ENCODE measurements at regions not wholly inside any gene's neighbourhood (a gene's known extent, or its start where the extent isn't known, plus 50 kb on each side); places are given as distances from the start of the nearest gene placed in this dataset.
"Not testable (repeated sequence)": the region's sequence is repeated elsewhere in the genome, so short reads cannot be mapped to it uniquely, and the experiment has no call there.

DNA sequence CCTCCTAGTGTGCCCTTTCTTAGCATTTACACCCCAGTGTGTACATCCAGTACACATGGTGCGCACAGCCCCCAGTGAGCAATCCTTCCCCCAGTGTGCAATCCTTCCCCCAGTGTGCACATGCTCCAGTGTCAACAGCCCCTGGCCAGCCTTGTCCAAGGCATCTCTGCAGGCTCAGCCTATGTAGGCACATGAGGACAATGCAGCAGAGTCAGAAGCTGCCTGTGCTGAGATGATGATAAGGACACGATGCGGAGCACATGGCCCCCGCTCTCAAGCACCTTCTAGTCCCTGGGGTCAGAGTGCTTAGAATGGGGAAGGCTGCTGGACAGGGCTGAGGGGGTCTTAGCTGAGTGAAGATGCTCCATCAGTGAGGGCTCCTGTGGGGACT, 69.8 kb downstream of the GADD45G start:
- no peak for DNase-seq (ENCODE audit: low read depth)

DNA sequence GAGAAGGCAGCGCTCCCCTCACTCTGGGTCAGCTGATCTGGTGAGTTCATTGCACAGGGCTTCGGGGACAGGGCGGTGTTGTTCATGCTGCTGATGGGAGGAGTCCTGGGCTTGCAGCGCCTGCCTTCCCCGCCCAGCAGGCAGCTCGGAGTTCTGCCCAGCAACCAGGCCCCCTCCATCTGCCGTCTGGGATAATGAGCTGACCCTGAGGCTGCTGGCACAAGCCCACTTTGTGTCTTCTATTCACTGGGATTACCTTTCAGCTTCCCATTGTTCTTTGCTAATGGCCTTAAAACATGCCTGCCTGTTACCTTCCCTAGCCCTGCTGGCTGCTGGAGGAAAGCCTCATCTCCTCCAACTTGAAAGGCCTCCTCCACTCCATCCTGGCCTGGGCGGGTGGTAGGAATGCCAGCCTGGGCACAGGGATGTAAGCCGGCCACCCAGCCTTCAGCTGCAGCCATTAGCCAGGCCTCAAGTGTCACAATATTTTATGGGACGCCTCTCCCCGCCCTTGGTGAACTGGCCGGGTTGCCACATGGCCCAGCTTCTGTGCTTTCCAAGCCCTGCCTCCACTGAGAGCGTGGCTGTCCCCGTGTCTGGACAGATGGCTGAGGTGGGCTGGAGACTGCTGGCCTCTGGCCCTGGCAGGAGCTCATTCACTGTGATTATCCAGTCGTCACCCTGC, 70.4 kb downstream of the GADD45G start:
- no peak for DNase-seq (ENCODE audit: low read depth)

DNA sequence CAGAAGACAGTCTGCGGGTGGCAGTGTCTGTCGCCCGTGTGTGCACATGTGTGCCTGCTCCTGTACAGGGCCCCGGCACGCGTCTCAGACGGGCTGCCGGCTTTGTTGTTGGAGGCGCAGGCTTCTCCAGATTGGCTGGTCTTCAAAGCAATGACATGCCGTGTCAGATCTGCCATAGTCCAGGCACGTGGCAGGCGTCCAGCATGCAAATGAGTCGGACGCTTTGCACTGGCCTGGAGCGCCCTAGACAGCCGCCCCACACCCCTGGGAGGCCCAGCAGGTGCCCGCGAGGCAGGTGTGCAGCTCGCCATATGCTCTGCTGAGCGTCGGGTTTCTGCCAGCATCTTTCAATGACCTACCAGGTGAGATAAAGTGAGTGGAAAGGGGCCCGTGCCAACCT, 71.5 kb downstream of the GADD45G start:
- no peak for DNase-seq (ENCODE audit: low read depth)

GRCh38 chr9:89677702-89678395, 73.0 kb downstream of the GADD45G start:
- DNase-seq (ENCODE audit: low read depth), result no peak

GRCh38 chr9:89678396-89679015, 73.7 kb downstream of the GADD45G start:
- DNase-seq (ENCODE audit: low read depth), result no peak

GRCh38 chr9:89679016-89679415, 74.2 kb downstream of the GADD45G start:
- no peak for DNase-seq (ENCODE audit: low read depth)

DNA sequence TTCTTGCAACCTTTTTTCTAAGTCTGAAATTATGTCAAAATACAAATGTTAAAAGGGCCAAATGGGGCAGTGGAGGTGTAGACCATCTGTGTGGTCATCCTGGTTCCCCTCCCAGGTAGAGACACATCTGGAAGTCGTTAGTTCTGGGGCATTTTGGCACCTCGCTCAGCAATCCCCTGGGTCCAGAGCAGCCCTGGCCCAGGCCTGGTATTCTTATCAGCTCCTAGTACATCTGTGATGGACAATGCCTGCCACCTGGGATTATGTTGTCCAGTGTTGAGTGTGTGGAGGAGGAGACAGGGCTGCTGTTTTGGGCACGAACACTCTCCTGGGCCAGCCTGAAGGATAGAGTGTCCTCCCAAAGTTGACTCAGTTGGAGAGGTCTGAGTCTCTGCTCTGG, 74.8 kb downstream of the GADD45G start:
- no peak for DNase-seq (ENCODE audit: low read depth)

GRCh38 chr9:89680547-89681467, 76.0 kb downstream of the GADD45G start:
- DNase-seq (ENCODE audit: low read depth), result no peak

- not testable (repeated sequence) for DNase-seq (ENCODE audit: low read depth)
These were observed 76.7 kb downstream of the GADD45G start for GRCh38 chr9:89681468-89681859.

DNA sequence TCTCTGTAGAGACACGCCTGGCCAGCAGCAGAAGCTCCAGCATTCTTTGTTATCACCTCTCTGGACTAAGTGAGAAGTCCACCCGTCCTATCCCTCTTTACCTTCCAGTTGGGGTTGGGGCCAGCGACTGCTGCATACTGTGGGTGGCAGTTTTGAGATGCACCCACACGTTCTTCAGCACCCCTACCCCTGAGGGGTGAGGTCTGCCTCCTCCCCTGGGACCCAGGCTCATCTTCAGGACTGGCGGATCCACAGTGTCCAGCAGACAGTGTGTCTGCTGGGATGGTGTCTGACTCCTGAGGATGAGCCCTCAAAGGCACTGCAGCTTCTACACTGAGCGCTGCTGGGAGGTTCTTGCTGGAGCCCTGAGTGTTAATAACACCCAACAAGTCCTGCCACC, 78.8 kb downstream of the GADD45G start:
- DNase-seq (ENCODE audit: low read depth), result no peak

GRCh38 chr9:89684218-89684617, 79.4 kb downstream of the GADD45G start:
- no peak for DNase-seq (ENCODE audit: low read depth)

DNA sequence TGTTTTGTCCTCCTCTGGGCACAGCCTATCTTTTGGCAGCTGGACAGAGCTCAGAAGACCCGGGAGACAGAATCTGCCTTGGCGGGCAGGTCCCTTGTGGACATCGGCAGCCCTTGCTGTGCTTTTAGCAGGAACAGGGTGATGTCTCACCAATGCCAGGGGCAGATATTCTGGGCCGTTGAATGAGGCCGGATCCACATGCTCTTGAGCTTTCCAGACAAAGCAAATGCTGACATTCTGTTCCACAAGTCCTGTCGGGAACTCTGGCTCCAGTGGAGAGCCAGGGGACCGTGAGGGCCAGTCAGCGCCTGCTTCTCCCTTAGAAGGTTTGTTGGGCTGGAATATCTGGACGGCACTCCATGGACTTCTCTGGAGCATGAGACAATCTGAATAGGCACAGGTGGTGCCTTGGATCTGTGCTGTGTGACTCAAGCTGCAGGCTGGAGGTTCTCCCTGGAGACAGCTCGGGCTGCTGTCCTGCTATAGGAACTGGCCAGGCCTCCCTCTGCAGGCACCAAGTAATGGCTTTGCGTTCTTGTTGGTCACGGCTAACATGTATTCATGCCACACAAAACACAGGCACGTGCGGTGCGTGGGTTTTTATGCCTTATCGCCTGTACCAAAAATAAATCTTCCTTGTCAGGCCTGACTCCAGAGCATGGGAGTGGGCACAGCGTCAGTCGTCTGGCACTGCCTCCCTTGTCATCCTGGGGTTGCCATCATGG, 80.3 kb downstream of the GADD45G start:
- DNase-seq (ENCODE audit: low read depth), result no peak

DNA sequence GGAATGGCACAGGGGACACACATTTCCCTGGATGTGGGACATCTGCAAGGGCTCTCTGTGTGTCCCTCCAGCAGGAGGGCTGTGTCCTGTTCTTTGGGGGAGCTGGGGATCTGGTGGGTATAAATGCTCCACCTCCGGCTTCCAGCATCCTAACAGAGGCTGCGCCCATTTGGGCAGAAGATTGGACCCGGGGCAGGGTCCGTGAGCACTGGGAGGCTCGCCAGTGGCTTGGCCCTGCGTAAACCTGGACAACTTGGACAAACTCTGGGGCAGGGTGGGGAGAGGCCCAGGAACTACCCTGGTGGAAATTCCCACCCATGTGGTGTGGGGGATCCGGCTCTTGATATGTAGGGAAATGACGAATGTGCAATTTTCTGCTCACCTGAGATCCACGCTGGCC, 80.9 kb downstream of the GADD45G start:
- no peak for DNase-seq (ENCODE audit: low read depth)

GRCh38 chr9:89686126-89686525, 81.3 kb downstream of the GADD45G start:
- DNase-seq (ENCODE audit: low read depth), result no peak

- DNase-seq (ENCODE audit: low read depth), result no peak
These were observed 81.8 kb downstream of the GADD45G start for GRCh38 chr9:89686621-89687020.

- DNase-seq (ENCODE audit: low read depth), result no peak
These were observed 82.4 kb downstream of the GADD45G start for GRCh38 chr9:89687188-89687587.

DNA sequence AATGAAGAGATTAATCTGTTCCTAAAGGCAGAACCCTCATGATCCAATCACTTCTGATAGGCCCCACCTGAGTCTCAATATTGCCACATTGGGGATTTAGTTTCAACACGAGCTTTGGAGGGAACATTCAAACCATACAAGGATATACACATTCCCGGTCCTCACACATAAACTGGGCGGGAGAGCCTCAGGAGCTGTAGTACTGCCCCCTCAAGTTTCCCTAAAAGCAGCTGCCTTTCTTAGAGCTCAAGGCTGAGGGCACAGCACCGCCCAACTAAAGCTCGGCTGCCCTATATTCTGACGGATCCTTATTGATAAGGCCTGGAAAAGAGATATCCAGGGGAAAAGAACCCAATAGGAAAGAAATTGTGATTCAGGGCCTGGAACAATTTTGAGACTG, 83.0 kb downstream of the GADD45G start:
- DNase-seq (ENCODE audit: low read depth), result no peak

DNA sequence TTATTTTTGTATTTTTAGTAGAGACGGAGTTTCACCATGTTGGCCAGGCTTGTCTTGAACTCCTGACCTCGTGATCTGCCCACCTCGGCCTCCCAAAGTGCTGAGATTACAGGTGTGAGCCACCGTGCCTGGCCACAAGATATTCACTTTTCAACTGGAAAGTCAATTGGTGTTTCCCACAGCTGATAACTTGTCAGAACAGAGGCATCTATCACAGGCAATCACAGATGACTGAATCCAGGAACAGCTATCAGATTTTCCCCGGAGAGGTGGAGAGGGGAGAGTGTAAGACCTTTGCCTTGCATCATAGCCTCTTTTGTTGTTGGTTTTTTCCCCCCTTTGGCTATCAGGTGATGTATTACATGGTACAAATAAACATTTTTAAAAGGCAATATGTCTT, 84.5 kb downstream of the GADD45G start:
- DNase-seq (ENCODE audit: low read depth), result not testable (repeated sequence)

DNA sequence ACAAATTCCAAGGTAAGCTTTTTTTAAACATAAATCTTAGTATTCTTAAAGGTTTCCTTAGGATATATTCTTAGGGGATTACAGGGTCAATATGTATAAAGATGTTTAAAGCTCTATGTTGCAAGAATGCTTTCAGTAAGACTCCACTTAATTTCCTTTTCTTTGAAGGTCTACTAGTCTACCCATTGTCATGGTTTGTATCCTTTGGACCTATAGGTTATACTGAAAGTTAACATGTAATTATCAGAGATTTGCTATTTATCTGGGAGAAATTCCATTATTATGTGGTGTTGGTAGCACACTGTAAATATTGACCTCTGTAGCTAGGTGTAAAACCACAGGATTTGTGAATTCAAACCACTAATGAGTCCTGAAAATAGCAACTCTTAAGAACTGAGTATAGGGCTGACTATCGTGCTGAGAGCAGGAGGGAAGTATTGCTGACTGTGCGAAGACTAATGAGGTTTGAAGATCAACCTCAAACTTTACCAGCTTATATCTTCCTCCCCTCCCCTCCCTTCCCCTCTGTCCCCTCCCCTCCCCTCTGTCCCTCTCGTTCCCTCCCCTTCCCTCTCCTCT, 85.6 kb downstream of the GADD45G start:
- DNase-seq (ENCODE audit: low read depth), result no peak

- DNase-seq (ENCODE audit: low read depth), result no peak
These were observed 90.7 kb downstream of the GADD45G start for GRCh38 chr9:89695441-89695891.

- not testable (repeated sequence) for DNase-seq (ENCODE audit: low read depth)
These were observed 91.2 kb downstream of the GADD45G start for GRCh38 chr9:89695979-89696378.
